H9 (cell line): ENCODE measurements at regions not wholly inside any gene's neighbourhood (a gene's known extent, or its start where the extent isn't known, plus 50 kb on each side); places are given as distances from the start of the nearest gene placed in this dataset.

Experiments
- DNase-seq: peaks from one replicate; pipeline ENCODE4 v3.0.0-alpha.2; 2017
- H2AFZ ChIP-seq: one replicate; pipeline ENCODE4 v1.6.1; 2013; ENCODE audit warnings: mild to moderate bottlenecking, low read length, control low read depth, moderate library complexity
- H2AK5ac ChIP-seq: 2 replicates; pipeline ENCODE4 v1.6.1; 2013; ENCODE audit warnings: low read length, control low read depth, mixed read lengths; ENCODE audit not compliant: insufficient read length
- H2BK120ac ChIP-seq: one replicate; pipeline ENCODE4 v1.6.1; 2013; ENCODE audit warnings: low read depth, mild to moderate bottlenecking, low read length, control low read depth, inconsistent platforms; ENCODE audit not compliant: poor library complexity, severe bottlenecking
- H2BK12ac ChIP-seq: 2 replicates; pipeline ENCODE4 v1.6.1; 2013; ENCODE audit warnings: low read length, control low read depth, mixed read lengths, low read depth; ENCODE audit not compliant: insufficient read length
- H2BK15ac ChIP-seq: 2 replicates; pipeline ENCODE4 v1.6.1; 2013; ENCODE audit warnings: low read depth, low read length, control low read depth
- H2BK20ac ChIP-seq: one replicate; pipeline ENCODE4 v1.6.1; 2013; ENCODE audit warnings: low read depth, mild to moderate bottlenecking, low read length, control low read depth, inconsistent platforms; ENCODE audit not compliant: poor library complexity, severe bottlenecking
- H2BK5ac ChIP-seq: 2 replicates; pipeline ENCODE4 v1.6.1; 2013; ENCODE audit warnings: low read length, control low read depth, mixed read lengths; ENCODE audit not compliant: insufficient read length
- H3K14ac ChIP-seq: 2 replicates; pipeline ENCODE4 v1.6.1; 2013; ENCODE audit warnings: low read length, control low read depth; ENCODE audit not compliant: insufficient read depth
- H3K18ac ChIP-seq: 2 replicates; pipeline ENCODE4 v1.6.1; 2013; ENCODE audit warnings: low read depth, mild to moderate bottlenecking, mixed read lengths, low read length, control low read depth; ENCODE audit not compliant: insufficient read length
- H3K23ac ChIP-seq: 2 replicates; pipeline ENCODE4 v1.6.1; 2013; ENCODE audit warnings: low read length, control low read depth, mixed read lengths, low read depth; ENCODE audit not compliant: insufficient read length
- H3K23me2 ChIP-seq: 2 replicates; pipeline ENCODE4 v1.6.1; 2013; ENCODE audit warnings: low read depth, mild to moderate bottlenecking, mixed read lengths, low read length, control low read depth; ENCODE audit not compliant: insufficient read length, poor library complexity, severe bottlenecking
- H3K27ac ChIP-seq: 2 replicates; pipeline ENCODE4 v1.5.1; 2013; ENCODE audit warnings: low read length, control low read depth, mixed read lengths, low read depth; ENCODE audit not compliant: insufficient read length
- H3K27me3 ChIP-seq: 2 replicates; pipeline ENCODE4 v1.6.1; 2013; ENCODE audit warnings: low read length, control low read depth, inconsistent platforms; ENCODE audit not compliant: insufficient read depth
- H3K4ac ChIP-seq: 2 replicates; pipeline ENCODE4 v1.6.1; 2013; ENCODE audit warnings: low read depth, mild to moderate bottlenecking, control low read depth, inconsistent platforms, low read length, moderate library complexity
- H3K4me1 ChIP-seq: 2 replicates; pipeline ENCODE4 v1.6.1; 2013; ENCODE audit warnings: low read length, control low read depth, inconsistent platforms; ENCODE audit not compliant: insufficient read depth
- H3K4me2 ChIP-seq: 2 replicates; pipeline ENCODE4 v1.6.1; 2013; ENCODE audit warnings: low read length, control low read depth, mixed read lengths; ENCODE audit not compliant: insufficient read length, insufficient read depth
- H3K56ac ChIP-seq: 2 replicates; pipeline ENCODE4 v1.6.1; 2013; ENCODE audit warnings: low read depth, mild to moderate bottlenecking, mixed read lengths, low read length, control low read depth; ENCODE audit not compliant: insufficient read length
- H3K79me1 ChIP-seq: 2 replicates; pipeline ENCODE4 v1.6.1; 2013; ENCODE audit warnings: low read depth, mild to moderate bottlenecking, moderate library complexity, low read length, control low read depth, inconsistent platforms; ENCODE audit not compliant: insufficient read depth, poor library complexity, severe bottlenecking
- H3K79me2 ChIP-seq: 2 replicates; pipeline ENCODE4 v1.6.1; 2013; ENCODE audit warnings: low read length, control low read depth, inconsistent platforms; ENCODE audit not compliant: insufficient read depth
- H3K9ac ChIP-seq: 2 replicates; pipeline ENCODE4 v1.6.1; 2013; ENCODE audit warnings: low read length, control low read depth, mixed read lengths; ENCODE audit not compliant: insufficient read length; ENCODE audit errors: extremely low read depth
- H3K9me3 ChIP-seq: one replicate; pipeline ENCODE4 v1.6.1; 2013; ENCODE audit warnings: low read depth, low read length, inconsistent platforms; ENCODE audit not compliant: control insufficient read depth
- H3T11ph ChIP-seq: one replicate; pipeline ENCODE4 v1.6.1; 2013; ENCODE audit warnings: mild to moderate bottlenecking, low read length, control low read depth, inconsistent platforms
- H4K20me1 ChIP-seq: one replicate; pipeline ENCODE4 v1.6.1; 2013; ENCODE audit not compliant: control insufficient read depth, insufficient read length, insufficient read depth
- H4K5ac ChIP-seq: 2 replicates; pipeline ENCODE4 v1.6.1; 2013; ENCODE audit warnings: low read depth, mild to moderate bottlenecking, mixed read lengths, low read length, control low read depth; ENCODE audit not compliant: insufficient read length
- H4K8ac ChIP-seq: replicated peaks from 2 replicates; pipeline ENCODE4 v1.6.1; 2013; ENCODE audit warnings: low read length, control low read depth, mixed read lengths, low read depth; ENCODE audit not compliant: insufficient read length
- H4K91ac ChIP-seq: 2 replicates; pipeline ENCODE4 v1.6.1; 2013; ENCODE audit warnings: low read depth, mild to moderate bottlenecking, moderate library complexity, mixed read lengths, low read length, control low read depth; ENCODE audit not compliant: insufficient read length
- H3K27ac Mint-ChIP-seq, 3 experiments: 2 replicates in 2 of 3; 3 replicates in 1 of 3; pipeline ENCODE4 v1.8.0; 2020 to 2021; ENCODE audit warnings: mixed read lengths in 3 of 3, mild to moderate bottlenecking in 1 of 3, moderate library complexity in 1 of 3
- H3K27me3 Mint-ChIP-seq: 2 replicates; pipeline ENCODE4 v1.8.0; 2021; ENCODE audit warnings: low read depth, mild to moderate bottlenecking, moderate library complexity, mixed read lengths
- H3K36me3 Mint-ChIP-seq, 3 experiments: 2 replicates in 2 of 3; 3 replicates in 1 of 3; pipeline ENCODE4 v1.8.0; 2020 to 2021; ENCODE audit warnings: low read depth in 3 of 3, mixed read lengths in 3 of 3; ENCODE audit not compliant: insufficient read depth in 1 of 3
- H3K4me1 Mint-ChIP-seq, 2 experiments: 2 replicates each; pipeline ENCODE4 v1.8.0; 2020; ENCODE audit warnings: mixed read lengths in 2 of 2
- H3K4me3 Mint-ChIP-seq, 2 experiments: 2 replicates in 1 of 2; 3 replicates in 1 of 2; pipeline ENCODE4 v1.8.0; 2020 to 2021; ENCODE audit warnings: mild to moderate bottlenecking in 2 of 2, mixed read lengths in 2 of 2, moderate library complexity in 1 of 2
- H3K9me3 Mint-ChIP-seq, 2 experiments: 2 replicates in 1 of 2; 3 replicates in 1 of 2; pipeline ENCODE4 v1.8.0; 2020; ENCODE audit warnings: mild to moderate bottlenecking in 2 of 2, mixed read lengths in 2 of 2, moderate library complexity in 1 of 2
- WGBS: extraction: QIAGEN DNeasy Blood & Tissue Kit; methylation state at CpG from one replicate; pipeline ENCODE4 v1.1.7; 2013; ENCODE audit warnings: missing lambda C conversion rate, low lambda C conversion rate, mixed read lengths; ENCODE audit not compliant: insufficient read length; ENCODE audit errors: extremely low coverage; 5-methylcytosine and 5-hydroxymethylcytosine counted together
- TF ChIP-seq, protein P1 (sequence below): fragments of 200-600 bp; sonication (generic); conservative IDR thresholded peaks from 3 replicates; pipeline ENCODE4 v1.8.0; 2021; ENCODE audit warnings: antibody characterized with exemption, mild to moderate bottlenecking

DNA sequence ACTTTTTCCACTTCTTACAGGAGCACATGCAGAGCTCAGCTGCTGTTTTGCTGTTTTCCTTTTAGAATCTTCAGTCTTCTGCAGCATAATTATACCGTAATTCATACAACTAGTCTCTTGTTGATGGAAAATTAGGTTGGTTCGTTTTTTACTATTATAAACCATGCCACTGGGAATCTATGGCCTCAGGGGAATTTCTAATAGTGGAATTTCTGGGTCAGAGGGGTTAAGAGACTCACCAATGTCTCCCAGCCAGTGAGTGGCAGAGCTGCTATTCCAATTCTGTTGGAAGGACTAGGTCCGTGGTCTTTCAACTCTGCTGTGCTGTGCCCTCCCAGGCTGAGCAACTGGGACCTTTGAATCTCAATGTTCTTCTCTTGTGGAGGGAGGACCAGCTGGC is 282.5 kb downstream of the ZSWIM6 start:
- Histone ChIP-seq H4K5ac (no peak overlapping the region), H3K4ac (no peak overlapping the region), H4K20me1 (no peaks in the 10 kb centered on the region), H4K91ac (no peak overlapping the region), H2BK12ac (no peak overlapping the region), H4K8ac (no peak overlapping the region), H3K23me2 (no peaks in the 10 kb centered on the region), H3K14ac (no peak overlapping the region), H3K27ac (no peak overlapping the region), H2BK120ac (no peak overlapping the region), H2AFZ (no peak overlapping the region), H3K56ac (no peak overlapping the region), H3K79me2 (no peaks in the 10 kb centered on the region), H3K27me3 (no peaks in the 10 kb centered on the region), H3K4me2 (no peak overlapping the region), H3K9ac (no peak overlapping the region), H3K18ac (no peak overlapping the region), H2AK5ac (no peak overlapping the region), H3K9me3 (no peaks in the 10 kb centered on the region), H2BK5ac (no peak overlapping the region), H3T11ph (no peak overlapping the region), H2BK20ac (no peak overlapping the region), H2BK15ac (no peak overlapping the region), H3K23ac (no peak overlapping the region), H3K4me1 (peaks cover 7% of the 10 kb centered on the region; the same call in 1 of the 2 replicates), H3K79me1 (no peaks in the 10 kb centered on the region)
- Mint-ChIP-seq H3K27ac (no peak overlapping the region; a peak in 1 of 7 replicates), H3K9me3 (no peaks in the 10 kb centered on the region), H3K4me1 (peaks cover 15 to 21% of the 10 kb centered on the region in 2 experiments), H3K4me3 (no peak overlapping the region), H3K36me3 (no peaks in the 10 kb centered on the region), H3K27me3 (no peaks in the 10 kb centered on the region; the same call in 1 of the 2 replicates)
- TF ChIP-seq, protein P1, sequence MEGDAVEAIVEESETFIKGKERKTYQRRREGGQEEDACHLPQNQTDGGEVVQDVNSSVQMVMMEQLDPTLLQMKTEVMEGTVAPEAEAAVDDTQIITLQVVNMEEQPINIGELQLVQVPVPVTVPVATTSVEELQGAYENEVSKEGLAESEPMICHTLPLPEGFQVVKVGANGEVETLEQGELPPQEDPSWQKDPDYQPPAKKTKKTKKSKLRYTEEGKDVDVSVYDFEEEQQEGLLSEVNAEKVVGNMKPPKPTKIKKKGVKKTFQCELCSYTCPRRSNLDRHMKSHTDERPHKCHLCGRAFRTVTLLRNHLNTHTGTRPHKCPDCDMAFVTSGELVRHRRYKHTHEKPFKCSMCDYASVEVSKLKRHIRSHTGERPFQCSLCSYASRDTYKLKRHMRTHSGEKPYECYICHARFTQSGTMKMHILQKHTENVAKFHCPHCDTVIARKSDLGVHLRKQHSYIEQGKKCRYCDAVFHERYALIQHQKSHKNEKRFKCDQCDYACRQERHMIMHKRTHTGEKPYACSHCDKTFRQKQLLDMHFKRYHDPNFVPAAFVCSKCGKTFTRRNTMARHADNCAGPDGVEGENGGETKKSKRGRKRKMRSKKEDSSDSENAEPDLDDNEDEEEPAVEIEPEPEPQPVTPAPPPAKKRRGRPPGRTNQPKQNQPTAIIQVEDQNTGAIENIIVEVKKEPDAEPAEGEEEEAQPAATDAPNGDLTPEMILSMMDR: no peak
- WGBS: no CpG with 5 or more reads among the region's 3 CpGs
- DNase-seq: no peak
